Heart left ventricle (tissue), 16 donors: ENCODE measurements at regions not wholly inside any gene's neighbourhood (a gene's known extent, or its start where the extent isn't known, plus 50 kb on each side); places are given as distances from the start of the nearest gene placed in this dataset.
"Not testable (repeated sequence)": the region's sequence is repeated elsewhere in the genome, so short reads cannot be mapped to it uniquely, and the experiment has no call there.

Experiments
- ATAC-seq, 4 donors: fragments of 200-7000 bp; cut with Tn5 transposase; one replicate each; pipeline ENCODE4 v1.9.1; 2020 to 2022; ENCODE audit warnings: moderate library complexity in 4 of 4, mild to moderate bottlenecking in 3 of 4, moderate number of reproducible peaks in 1 of 4
- DNase-seq, 5 donors: peaks; one replicate each; pipeline ENCODE4 v3.0.0-alpha.2; 2020
- H3K27ac ChIP-seq, 12 donors: fragments of 200-600 bp; sonication (generic) in 4 of 12; one replicate each; pipeline versions ENCODE4 v1.5.0 to v1.8.0; 2016 to 2022; ENCODE audit warnings: mild to moderate bottlenecking in 2 of 12
- H3K27me3 ChIP-seq, 9 donors: fragments of 200-600 bp; sonication (generic) in 2 of 9; one replicate each; pipeline versions ENCODE4 v1.5.1 to v1.8.0; 2016 to 2022; ENCODE audit warnings: mild to moderate bottlenecking in 3 of 9
- H3K36me3 ChIP-seq, 9 donors: fragments of 200-600 bp; sonication (generic) in 2 of 9; one replicate each; pipeline versions ENCODE4 v1.5.0 to v1.8.0; 2018 to 2022; ENCODE audit warnings: mild to moderate bottlenecking in 2 of 9
- H3K4me1 ChIP-seq, 12 donors: fragments of 200-600 bp; sonication (generic) in 4 of 12; one replicate each; pipeline versions ENCODE4 v1.5.0 to v1.8.0; 2016 to 2022; ENCODE audit warnings: mild to moderate bottlenecking in 3 of 12
- H3K4me3 ChIP-seq, 12 donors: fragments of 200-600 bp; sonication (generic) in 4 of 12; one replicate each; pipeline versions ENCODE4 v1.5.0 to v1.8.0; 2017 to 2022; ENCODE audit warnings: mild to moderate bottlenecking in 9 of 12, moderate library complexity in 4 of 12
- H3K9me3 ChIP-seq, 12 donors: fragments of 200-600 bp; sonication (generic) in 4 of 12; one replicate each; pipeline versions ENCODE4 v1.5.0 to v1.8.0; 2016 to 2022; ENCODE audit warnings: mild to moderate bottlenecking in 1 of 12
- POLR2A ChIP-seq, 2 donors: fragments of 450-650 bp; IDR thresholded peaks; one replicate each; pipeline ENCODE4 v1.6.1; 2017; ENCODE audit warnings: antibody characterized with exemption in 2 of 2, mild to moderate bottlenecking in 2 of 2, moderate library complexity in 2 of 2
- WGBS, 4 donors: extraction: QIAGEN DNeasy Blood & Tissue Kit in 2 of 4; methylation state at CpG; one replicate each; pipeline versions ENCODE4 v1.1.5 to v1.1.7; 2013 to 2018; 5-methylcytosine and 5-hydroxymethylcytosine counted together
- intact Hi-C, 10 donors: fragments of 100-400 bp; cut with DNase I; formaldehyde crosslinking; loops; one replicate each; pipeline versions ENCODE4 v1.11.1 to v1.14.2; 2022
- TF ChIP-seq, protein P1 (sequence below), 12 donors: fragments of 200-600 bp; sonication (generic) in 4 of 12; IDR thresholded peaks; one replicate each; pipeline versions ENCODE4 v1.5.0 to v1.8.0; 2018 to 2022; ENCODE audit warnings: antibody characterized with exemption in 12 of 12, mild to moderate bottlenecking in 5 of 12
- donor health status: ischemic (EF 13 %, LVEDD 7.1; RV severe dilation, severe dysfunction).
- donor health status: healthy with polysubstance abuse.
- donor health status: DM: no; HTN: yes; CAD: no.
- donor health status: DM: no; HTN: no; CAD: no.
- donor health status: ischemic (EF 25% LVEDD 6.9; RV normal size, moderate dysfunction).
- donor health status: ischemic (EF 25% LVEDD 5.7; RV mildly dilated, moderate dysfunction).
- donor health status: healthy.
- donor health status: DM: yes; HTN: yes; CAD: no.
- donor health status: ischemic (EF 35%, LVEDD 5.7; RV mildly dilated, moderate dysfunction).
- donor health status: nonischemic (EF 11% LVEDD 7.7; RV severe dilation, severe dysfunction).
- donor health status: DM: yes; HTN: yes; CAD: no.
- donor health status: PGD.
- donor health status: ischemic (EF 29% LVEDD 5.4; RV normal size, mild dysfunction).
- donor health status: nonischemic (EF 23%, LVEDD 6.1; RV moderate dilation, normal function).

DNA sequence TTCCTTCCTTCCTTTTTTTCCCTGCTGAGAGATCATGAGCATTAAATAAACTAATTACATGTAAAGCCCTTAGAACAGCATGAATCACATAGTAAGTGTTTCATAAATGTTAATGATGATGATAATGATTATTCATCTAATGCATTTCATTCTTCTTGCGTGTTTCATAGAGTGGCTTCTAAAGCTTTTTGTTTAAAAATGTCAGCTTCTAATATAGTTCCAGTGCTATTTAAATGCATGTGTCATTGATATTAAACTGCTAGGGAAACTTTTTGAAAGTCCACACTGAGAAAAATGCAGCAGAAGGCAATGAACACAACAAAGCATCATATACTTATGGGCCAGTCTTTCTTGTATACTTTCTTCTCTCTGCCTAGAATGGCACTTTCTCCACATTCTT is 894.8 kb downstream of the REEP3 start:
- peaks cover 0 to 4% (median 0%) of the 10 kb centered on the region in 12 donors for H3K9me3 ChIP-seq
- H3K36me3 ChIP-seq = no peaks in the 10 kb centered on the region
- no peaks in the 10 kb centered on the region for H3K27me3 ChIP-seq
- no peak overlapping the region for H3K27ac ChIP-seq
- WGBS, 4 donors = 89 to 92% (median 90%) methylated on average over 1 of the region's 1 CpG
- ATAC-seq (no peak), DNase-seq (no peak)
- H3K4me3 ChIP-seq = no peak overlapping the region
- intact Hi-C loops = no loop called here
- H3K4me1 ChIP-seq = no peaks in the 10 kb centered on the region
- TF ChIP-seq POLR2A (IDR thresholded peaks at IDR 0.05) = no peak
- TF ChIP-seq, protein P1, sequence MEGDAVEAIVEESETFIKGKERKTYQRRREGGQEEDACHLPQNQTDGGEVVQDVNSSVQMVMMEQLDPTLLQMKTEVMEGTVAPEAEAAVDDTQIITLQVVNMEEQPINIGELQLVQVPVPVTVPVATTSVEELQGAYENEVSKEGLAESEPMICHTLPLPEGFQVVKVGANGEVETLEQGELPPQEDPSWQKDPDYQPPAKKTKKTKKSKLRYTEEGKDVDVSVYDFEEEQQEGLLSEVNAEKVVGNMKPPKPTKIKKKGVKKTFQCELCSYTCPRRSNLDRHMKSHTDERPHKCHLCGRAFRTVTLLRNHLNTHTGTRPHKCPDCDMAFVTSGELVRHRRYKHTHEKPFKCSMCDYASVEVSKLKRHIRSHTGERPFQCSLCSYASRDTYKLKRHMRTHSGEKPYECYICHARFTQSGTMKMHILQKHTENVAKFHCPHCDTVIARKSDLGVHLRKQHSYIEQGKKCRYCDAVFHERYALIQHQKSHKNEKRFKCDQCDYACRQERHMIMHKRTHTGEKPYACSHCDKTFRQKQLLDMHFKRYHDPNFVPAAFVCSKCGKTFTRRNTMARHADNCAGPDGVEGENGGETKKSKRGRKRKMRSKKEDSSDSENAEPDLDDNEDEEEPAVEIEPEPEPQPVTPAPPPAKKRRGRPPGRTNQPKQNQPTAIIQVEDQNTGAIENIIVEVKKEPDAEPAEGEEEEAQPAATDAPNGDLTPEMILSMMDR (IDR thresholded peaks at IDR 0.05) = no peak

- no peaks in the 10 kb centered on the region for H3K36me3 ChIP-seq
- no peaks in the 10 kb centered on the region for H3K27me3 ChIP-seq
- no peak for DNase-seq
- no peaks in the 10 kb centered on the region for H3K4me1 ChIP-seq
- intact Hi-C loops = no loop called here
- TF ChIP-seq POLR2A (IDR thresholded peaks at IDR 0.05) = no peak
- TF ChIP-seq, protein P1 (IDR thresholded peaks at IDR 0.05) = no peak
- no peak overlapping the region for H3K27ac ChIP-seq
- 39 to 65% (median 54%) methylated on average over 2 of the region's 2 CpGs for WGBS, 4 donors
- H3K9me3 ChIP-seq = peaks cover 0 to 2% (median 0%) of the 10 kb centered on the region in 12 donors
- ATAC-seq = no peak
- no peak overlapping the region for H3K4me3 ChIP-seq
Measured at GRCh38 chr10:64419461-64419860, 898.3 kb downstream of the REEP3 start.

- Histone ChIP-seq H3K27me3 (no peaks in the 10 kb centered on the region), H3K4me1 (no peaks in the 10 kb centered on the region), H3K9me3 (no peaks in the 10 kb centered on the region), H3K4me3 (no peak overlapping the region), H3K36me3 (no peaks in the 10 kb centered on the region), H3K27ac (no peak overlapping the region)
- ATAC-seq = no peak
- no peak for TF ChIP-seq POLR2A (IDR thresholded peaks at IDR 0.05)
- TF ChIP-seq, protein P1 (IDR thresholded peaks at IDR 0.05) = no peak
- no peak for DNase-seq
- intact Hi-C loops = no loop called here
- 78 to 85% (median 81%) methylated on average over 3 of the region's 3 CpGs for WGBS, 4 donors
Measured at GRCh38 chr10:64426745-64427144, 905.5 kb downstream of the REEP3 start.

DNA sequence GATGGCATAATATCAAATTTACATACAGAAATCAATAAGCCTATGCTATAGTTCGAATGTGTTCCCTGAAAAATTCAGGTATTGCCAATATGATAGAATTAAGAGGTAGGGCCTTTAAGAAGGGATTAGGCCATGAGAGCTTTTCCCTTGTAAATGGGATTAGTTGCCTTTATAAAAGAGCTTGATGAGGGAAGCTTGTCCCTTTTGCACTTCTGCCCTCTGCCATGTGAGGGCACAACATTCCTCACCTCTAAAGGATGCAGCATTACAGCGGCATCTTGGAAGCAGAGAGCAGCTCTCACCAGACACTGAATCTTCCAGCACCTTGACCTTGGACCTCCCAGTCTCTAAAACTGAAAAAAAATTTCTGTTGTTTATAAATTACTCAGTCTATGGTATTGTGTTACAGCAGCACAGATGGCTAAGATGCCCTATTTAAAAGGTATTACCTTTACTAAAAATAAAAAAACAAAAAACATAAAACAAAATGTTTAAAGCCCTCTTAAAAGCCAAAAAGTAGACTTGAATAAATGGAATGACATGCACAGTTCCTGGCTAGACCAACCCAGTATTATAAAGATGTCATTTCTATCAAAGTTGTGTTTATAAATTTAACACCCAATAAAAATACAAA is 909.6 kb downstream of the REEP3 start:
- ATAC-seq (no peak), DNase-seq (no peak)
- no peaks in the 10 kb centered on the region for H3K27me3 ChIP-seq
- no peak overlapping the region for H3K4me3 ChIP-seq
- no peak overlapping the region for H3K27ac ChIP-seq
- intact Hi-C loops = no loop called here
- H3K4me1 ChIP-seq = no peaks in the 10 kb centered on the region
- no peaks in the 10 kb centered on the region for H3K36me3 ChIP-seq
- WGBS, 4 donors = 15 to 22% (median 18%) methylated on average over 2 of the region's 2 CpGs
- no peaks in the 10 kb centered on the region for H3K9me3 ChIP-seq
- TF ChIP-seq POLR2A (IDR thresholded peaks at IDR 0.05) = no peak
- TF ChIP-seq, protein P1 (IDR thresholded peaks at IDR 0.05) = peak in 2 of 12 donors; percentile 4 to 20

DNA sequence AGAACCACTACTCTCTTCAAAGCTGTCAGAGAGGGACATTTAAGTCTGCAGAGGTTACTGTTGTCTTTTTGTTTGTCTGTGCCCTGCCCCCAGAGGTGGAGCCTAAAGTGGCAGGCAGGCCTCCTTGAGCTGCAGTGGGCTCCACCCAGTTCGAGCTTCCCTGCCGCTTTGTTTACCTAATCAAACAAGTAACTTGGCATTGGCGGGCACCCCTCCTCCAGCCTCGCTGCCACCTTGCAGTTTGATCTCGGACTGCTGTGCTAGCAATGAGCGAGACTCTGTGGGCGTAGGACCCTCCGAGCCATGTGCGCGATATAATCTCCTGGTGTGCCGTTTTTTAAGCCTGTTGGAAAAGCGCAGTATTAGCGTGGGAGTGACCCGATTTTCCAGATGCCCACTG is 920.7 kb downstream of the REEP3 start:
- intact Hi-C loops, ATAC-seq, H3K4me1 ChIP-seq, H3K36me3 ChIP-seq, H3K27ac ChIP-seq, H3K27me3 ChIP-seq, H3K4me3 ChIP-seq, H3K9me3 ChIP-seq: not testable (repeated sequence)
- 93 to 95% (median 94%) methylated on average over 14 of the region's 14 CpGs for WGBS, 4 donors
- DNase-seq = peak in 1 of 5 donors; percentile 21
